Natural killer cell (primary cell): ENCODE measurements at regions not wholly inside any gene's neighbourhood (a gene's known extent, or its start where the extent isn't known, plus 50 kb on each side); places are given as distances from the start of the nearest gene placed in this dataset.

Source experiments
- ATAC-seq, 3 donors: fragments of 150-1000 bp in 2 of 3; fragments of 200-7000 bp in 1 of 3; cut with Tn5 transposase; 1 replicate in 1 of 3; 2 replicates in 2 of 3; pipeline ENCODE4 v1.10.0; 2021; ENCODE audit warnings: mild to moderate bottlenecking in 2 of 3, moderate library complexity in 2 of 3
- DNase-seq, 2 donors: peaks; one replicate each; pipeline versions ENCODE4 v3.0.0 to v3.0.0-alpha.2; 2013 to 2021; ENCODE audit warnings: mixed read lengths in 1 of 2
- H3K27ac ChIP-seq: one replicate; pipeline ENCODE4 v1.5.1; 2013; ENCODE audit warnings: mild to moderate bottlenecking, low read length
- H3K27me3 ChIP-seq: one replicate; pipeline ENCODE4 v1.6.1; 2013; ENCODE audit warnings: low read length; ENCODE audit not compliant: control insufficient read depth, insufficient read depth
- H3K36me3 ChIP-seq: one replicate; pipeline ENCODE4 v1.6.1; 2013; ENCODE audit warnings: low read length; ENCODE audit not compliant: control insufficient read depth, insufficient read depth
- H3K4me1 ChIP-seq: one replicate; pipeline ENCODE4 v1.6.1; 2013; ENCODE audit warnings: low read length; ENCODE audit not compliant: control insufficient read depth, insufficient read depth
- H3K4me3 ChIP-seq: one replicate; pipeline ENCODE4 v1.5.1; 2013; ENCODE audit warnings: low read length
- H3K9me3 ChIP-seq: one replicate; pipeline ENCODE4 v1.6.1; 2013; ENCODE audit warnings: low read length; ENCODE audit not compliant: control insufficient read depth, insufficient read depth
- H3K27ac Mint-ChIP-seq, 2 donors: one replicate each; pipeline ENCODE4 v1.8.0; 2022; ENCODE audit warnings: mild to moderate bottlenecking in 2 of 2, mixed read lengths in 2 of 2, moderate library complexity in 1 of 2
- H3K27me3 Mint-ChIP-seq, 2 donors: one replicate each; pipeline ENCODE4 v1.8.0; 2022; ENCODE audit warnings: low read depth in 2 of 2, mixed read lengths in 2 of 2
- H3K36me3 Mint-ChIP-seq: one replicate; pipeline ENCODE4 v1.8.0; 2022; ENCODE audit warnings: mixed read lengths
- H3K4me1 Mint-ChIP-seq, 2 donors: one replicate each; pipeline ENCODE4 v1.8.0; 2022; ENCODE audit warnings: mixed read lengths in 2 of 2
- H3K4me3 Mint-ChIP-seq: one replicate; pipeline ENCODE4 v1.8.0; 2022; ENCODE audit warnings: mild to moderate bottlenecking, moderate library complexity, mixed read lengths
- H3K9me3 Mint-ChIP-seq, 2 donors: one replicate each; pipeline ENCODE4 v1.8.0; 2022; ENCODE audit warnings: mixed read lengths in 2 of 2
- CTCF ChIP-seq: fragments of 200-600 bp; IDR thresholded peaks from one replicate; pipeline ENCODE4 v1.8.0; 2022; ENCODE audit warnings: antibody characterized with exemption
- WGBS: methylation state at CpG from one replicate; pipeline ENCODE4 v1.1.7; 2013; ENCODE audit warnings: missing lambda C conversion rate; ENCODE audit not compliant: insufficient coverage; 5-methylcytosine and 5-hydroxymethylcytosine counted together
- intact Hi-C: fragments of 100-400 bp; cut with micrococcal nuclease; formaldehyde crosslinking; loops from one replicate; pipeline ENCODE4 v1.14.2; 2022

GRCh38 chr5:74497706-74498105 lies 142.8 kb downstream of the ENC1 start:
- Mint-ChIP-seq H3K4me1 (no peaks in the 10 kb centered on the region), H3K27me3 (peaks cover 9 to 19% of the 10 kb centered on the region in 2 donors), H3K9me3 (no peaks in the 10 kb centered on the region), H3K4me3 (no peak overlapping the region), H3K27ac (no peak overlapping the region), H3K36me3 (no peaks in the 10 kb centered on the region)
- 81% methylated on average over 3 of the region's 4 CpGs for WGBS
- Histone ChIP-seq H3K27ac (no peak overlapping the region), H3K9me3 (no peaks in the 10 kb centered on the region), H3K4me1 (no peaks in the 10 kb centered on the region), H3K27me3 (no peaks in the 10 kb centered on the region), H3K4me3 (no peak overlapping the region), H3K36me3 (no peaks in the 10 kb centered on the region)
- intact Hi-C loops, result no loop called here
- TF ChIP-seq CTCF, result no peak
- no peak for ATAC-seq
- no peak for DNase-seq

- ATAC-seq (no peak), DNase-seq (no peak)
- Mint-ChIP-seq H3K9me3 (no peaks in the 10 kb centered on the region), H3K27ac (no peak overlapping the region), H3K4me1 (no peaks in the 10 kb centered on the region), H3K4me3 (no peak overlapping the region), H3K36me3 (no peaks in the 10 kb centered on the region), H3K27me3 (peaks cover 15 to 33% of the 10 kb centered on the region in 2 donors)
- intact Hi-C loops, result no loop called here
- Histone ChIP-seq H3K4me1 (no peaks in the 10 kb centered on the region), H3K36me3 (no peaks in the 10 kb centered on the region), H3K9me3 (no peaks in the 10 kb centered on the region), H3K27me3 (no peaks in the 10 kb centered on the region), H3K27ac (no peak overlapping the region), H3K4me3 (no peak overlapping the region)
- no peak for TF ChIP-seq CTCF
Observed at GRCh38 chr5:74493411-74493810, 147.1 kb downstream of the ENC1 start.

DNA sequence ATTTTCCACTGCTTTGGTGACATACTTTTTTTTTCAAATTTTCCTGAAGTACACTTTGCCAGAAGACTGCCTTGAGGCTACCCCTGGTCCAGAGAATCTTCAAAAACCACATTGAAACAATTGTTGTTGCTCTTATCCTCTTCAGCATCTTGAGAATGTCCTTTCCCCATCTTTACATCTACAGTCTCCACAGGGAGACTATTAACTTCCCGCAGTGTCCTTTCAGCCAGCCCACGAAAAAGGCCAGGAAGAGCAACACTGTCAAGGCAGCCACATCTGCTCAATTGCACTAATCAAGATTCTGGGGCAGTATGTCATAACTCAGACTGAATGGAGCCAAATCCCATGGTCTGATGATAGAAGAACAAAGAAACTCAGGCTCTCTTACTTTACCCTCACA lies 148.3 kb downstream of the ENC1 start:
- WGBS, result 42% methylated on average over 2 of the region's 2 CpGs
- Histone ChIP-seq H3K4me1 (no peaks in the 10 kb centered on the region), H3K9me3 (no peaks in the 10 kb centered on the region), H3K36me3 (no peaks in the 10 kb centered on the region), H3K27ac (no peak overlapping the region), H3K27me3 (no peaks in the 10 kb centered on the region), H3K4me3 (no peak overlapping the region)
- no peaks in the 10 kb centered on the region for H3K36me3 Mint-ChIP-seq
- TF ChIP-seq CTCF, result no peak
- no peaks in the 10 kb centered on the region for H3K4me1 Mint-ChIP-seq
- DNase-seq (no peak), ATAC-seq (no peak)
- H3K27ac Mint-ChIP-seq, result no peak overlapping the region
- H3K4me3 Mint-ChIP-seq, result no peak overlapping the region
- H3K9me3 Mint-ChIP-seq, result no peaks in the 10 kb centered on the region
- intact Hi-C loops, result no loop called here
- peaks cover 15 to 33% of the 10 kb centered on the region in 2 donors for H3K27me3 Mint-ChIP-seq

- intact Hi-C loops, result no loop called here
- Mint-ChIP-seq H3K4me3 (no peak overlapping the region), H3K36me3 (no peaks in the 10 kb centered on the region), H3K27me3 (peaks cover 15 to 33% of the 10 kb centered on the region in 2 donors), H3K27ac (no peak overlapping the region), H3K4me1 (no peaks in the 10 kb centered on the region), H3K9me3 (no peaks in the 10 kb centered on the region)
- H3K36me3 ChIP-seq, result no peaks in the 10 kb centered on the region
- no peaks in the 10 kb centered on the region for H3K9me3 ChIP-seq
- no peaks in the 10 kb centered on the region for H3K27me3 ChIP-seq
- ATAC-seq (no peak), DNase-seq (no peak)
- no peak for TF ChIP-seq CTCF
- H3K4me3 ChIP-seq, result no peak overlapping the region
- no peak overlapping the region for H3K27ac ChIP-seq
- H3K4me1 ChIP-seq, result no peaks in the 10 kb centered on the region
Observed at GRCh38 chr5:74491586-74491985, 148.9 kb downstream of the ENC1 start.
